ENCODE measurements at regions not wholly inside any gene's neighbourhood (a gene's known extent, or its start where the extent isn't known, plus 50 kb on each side); places are given as distances from the start of the nearest gene placed in this dataset.

GRCh38 chr13:64410276-64411053 lies 2819.7 kb downstream of the PCDH9 start:
- ChIA-PET POLR2A (ENCODE audit: low non-redundant PET) (no interaction called here), CTCF (no interaction called here)
- no peak overlapping the region for H3K27ac ChIP-seq
- no peak for DNase-seq (ENCODE audit: low spot score)
- TF ChIP-seq CTCF (conservative IDR thresholded peaks at IDR 0.05; ENCODE audit: low read depth): no peak

GRCh38 chr13:64397701-64398100 lies 2832.4 kb downstream of the PCDH9 start:
- no peak for TF ChIP-seq CTCF (conservative IDR thresholded peaks at IDR 0.05; ENCODE audit: low read depth)
- CTCF ChIA-PET: no interaction called here
- POLR2A ChIA-PET (ENCODE audit: low non-redundant PET): no interaction called here
- H3K27ac ChIP-seq: no peak overlapping the region
- DNase-seq (ENCODE audit: low spot score): no peak

- ChIA-PET POLR2A (ENCODE audit: low non-redundant PET) (no interaction called here), CTCF (no interaction called here)
- TF ChIP-seq CTCF (conservative IDR thresholded peaks at IDR 0.05; ENCODE audit: low read depth): no peak
- DNase-seq (ENCODE audit: low spot score): no peak
- no peak overlapping the region for H3K27ac ChIP-seq
Observed at GRCh38 chr13:64377606-64378005, 2852.5 kb downstream of the PCDH9 start.

- POLR2A ChIA-PET (ENCODE audit: low non-redundant PET): no interaction called here
Observed at GRCh38 chr13:64371461-64371860, 2858.7 kb downstream of the PCDH9 start.

GRCh38 chr13:64371045-64371444 lies 2859.1 kb downstream of the PCDH9 start:
- ChIA-PET CTCF (no interaction called here), POLR2A (ENCODE audit: low non-redundant PET) (no interaction called here)
- H3K27ac ChIP-seq: no peak overlapping the region
- peak; percentile 62 for DNase-seq (ENCODE audit: low spot score)
- TF ChIP-seq CTCF (conservative IDR thresholded peaks at IDR 0.05; ENCODE audit: low read depth): no peak

More at GRCh38 chr13:64371461-64371860, 2858.7 kb downstream of the PCDH9 start:
- CTCF ChIA-PET: no interaction called here
- TF ChIP-seq CTCF (conservative IDR thresholded peaks at IDR 0.05; ENCODE audit: low read depth): no peak
- no peak overlapping the region for H3K27ac ChIP-seq
- DNase-seq (ENCODE audit: low spot score): no peak

GRCh38 chr13:64369121-64369520 lies 2861.0 kb downstream of the PCDH9 start:
- POLR2A ChIA-PET (ENCODE audit: low non-redundant PET): no interaction called here
- CTCF ChIA-PET: no interaction called here
- H3K27ac ChIP-seq: no peak overlapping the region
- no peak for DNase-seq (ENCODE audit: low spot score)
- no peak for TF ChIP-seq CTCF (conservative IDR thresholded peaks at IDR 0.05; ENCODE audit: low read depth)
